ENCODE measurements at regions not wholly inside any gene's neighbourhood (a gene's known extent, or its start where the extent isn't known, plus 50 kb on each side); places are given as distances from the start of the nearest gene placed in this dataset.
"Not testable (repeated sequence)": the region's sequence is repeated elsewhere in the genome, so short reads cannot be mapped to it uniquely, and the experiment has no call there.

DNA sequence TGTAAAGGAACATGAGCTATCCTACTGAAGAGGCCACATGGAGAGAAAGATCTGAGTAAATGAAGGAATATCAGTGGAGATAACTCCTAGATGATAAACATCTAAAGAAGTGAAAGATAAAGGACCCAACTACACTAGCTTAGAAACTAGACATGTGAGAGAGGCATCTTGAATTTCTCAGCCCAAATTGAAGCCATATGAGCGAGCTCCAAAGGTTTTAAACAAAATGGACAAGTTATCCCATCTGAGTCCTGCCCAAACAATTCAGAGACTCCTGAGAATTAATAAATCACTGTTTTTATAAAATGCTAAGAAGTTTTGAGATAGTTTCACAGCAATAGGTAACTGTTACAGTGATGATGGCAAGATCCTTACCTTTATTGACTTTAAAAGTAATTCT lies 438.9 kb downstream of the NAV3 start:
- no peak for DNase-seq (ENCODE audit: low read depth)
- TF ChIP-seq, protein P1, sequence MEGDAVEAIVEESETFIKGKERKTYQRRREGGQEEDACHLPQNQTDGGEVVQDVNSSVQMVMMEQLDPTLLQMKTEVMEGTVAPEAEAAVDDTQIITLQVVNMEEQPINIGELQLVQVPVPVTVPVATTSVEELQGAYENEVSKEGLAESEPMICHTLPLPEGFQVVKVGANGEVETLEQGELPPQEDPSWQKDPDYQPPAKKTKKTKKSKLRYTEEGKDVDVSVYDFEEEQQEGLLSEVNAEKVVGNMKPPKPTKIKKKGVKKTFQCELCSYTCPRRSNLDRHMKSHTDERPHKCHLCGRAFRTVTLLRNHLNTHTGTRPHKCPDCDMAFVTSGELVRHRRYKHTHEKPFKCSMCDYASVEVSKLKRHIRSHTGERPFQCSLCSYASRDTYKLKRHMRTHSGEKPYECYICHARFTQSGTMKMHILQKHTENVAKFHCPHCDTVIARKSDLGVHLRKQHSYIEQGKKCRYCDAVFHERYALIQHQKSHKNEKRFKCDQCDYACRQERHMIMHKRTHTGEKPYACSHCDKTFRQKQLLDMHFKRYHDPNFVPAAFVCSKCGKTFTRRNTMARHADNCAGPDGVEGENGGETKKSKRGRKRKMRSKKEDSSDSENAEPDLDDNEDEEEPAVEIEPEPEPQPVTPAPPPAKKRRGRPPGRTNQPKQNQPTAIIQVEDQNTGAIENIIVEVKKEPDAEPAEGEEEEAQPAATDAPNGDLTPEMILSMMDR (conservative IDR thresholded peaks at IDR 0.05; ENCODE audit: control insufficient read depth, insufficient read depth, low read depth, low read length), result no peak

DNA sequence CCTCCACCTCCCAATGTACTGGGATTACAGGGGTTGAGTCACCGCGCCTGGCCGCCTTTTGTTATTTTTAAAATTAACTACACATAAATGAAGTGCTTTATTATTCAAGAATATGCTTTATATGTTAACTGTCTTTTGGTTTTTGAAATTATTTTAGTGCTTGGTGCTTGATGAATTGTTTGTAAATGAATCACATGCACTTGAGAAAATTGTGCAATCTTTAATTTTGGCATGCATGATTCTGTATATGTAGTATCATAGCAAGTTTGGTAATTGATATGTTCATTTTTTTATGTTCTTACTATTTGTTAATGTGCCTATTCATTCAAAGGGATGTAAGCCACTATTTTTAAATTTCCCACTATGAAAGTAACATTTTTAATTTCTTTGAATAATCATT lies 440.9 kb downstream of the NAV3 start:
- TF ChIP-seq, protein P1 (conservative IDR thresholded peaks at IDR 0.05; ENCODE audit: control insufficient read depth, insufficient read depth, low read depth, low read length), result no peak
- H3K4me3 ChIP-seq (ENCODE audit: control insufficient read depth, low read depth, low read length), result no peak overlapping the region
- DNase-seq (ENCODE audit: low read depth), result peak; percentile 62

More for the DNA sequence above, 438.9 kb downstream of the NAV3 start:
- no peak overlapping the region for H3K4me3 ChIP-seq (ENCODE audit: control insufficient read depth, low read depth, low read length)

DNA sequence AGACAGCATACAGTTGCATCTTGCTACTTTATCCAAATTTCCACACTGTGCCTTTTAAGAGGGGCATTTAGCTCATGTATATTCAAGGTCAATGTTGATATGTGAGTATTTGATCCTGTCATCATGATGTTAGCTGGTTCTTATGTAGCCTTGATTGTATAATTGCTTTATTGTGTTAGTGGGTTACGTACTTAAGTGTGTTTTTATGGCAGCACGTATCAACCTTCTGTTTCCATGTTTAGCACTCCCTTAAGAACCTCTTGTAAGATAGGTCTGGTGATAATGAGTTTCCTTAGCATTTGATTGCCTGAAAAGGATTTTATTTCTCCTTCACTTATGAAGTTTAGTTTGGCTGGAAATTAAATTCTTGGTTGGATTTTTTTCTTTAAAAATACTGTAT lies 445.2 kb downstream of the NAV3 start:
- H3K4me3 ChIP-seq (ENCODE audit: control insufficient read depth, low read depth, low read length), result no peak overlapping the region
- no peak for DNase-seq (ENCODE audit: low read depth)
- TF ChIP-seq, protein P1 (conservative IDR thresholded peaks at IDR 0.05; ENCODE audit: control insufficient read depth, insufficient read depth, low read depth, low read length), result no peak

DNA sequence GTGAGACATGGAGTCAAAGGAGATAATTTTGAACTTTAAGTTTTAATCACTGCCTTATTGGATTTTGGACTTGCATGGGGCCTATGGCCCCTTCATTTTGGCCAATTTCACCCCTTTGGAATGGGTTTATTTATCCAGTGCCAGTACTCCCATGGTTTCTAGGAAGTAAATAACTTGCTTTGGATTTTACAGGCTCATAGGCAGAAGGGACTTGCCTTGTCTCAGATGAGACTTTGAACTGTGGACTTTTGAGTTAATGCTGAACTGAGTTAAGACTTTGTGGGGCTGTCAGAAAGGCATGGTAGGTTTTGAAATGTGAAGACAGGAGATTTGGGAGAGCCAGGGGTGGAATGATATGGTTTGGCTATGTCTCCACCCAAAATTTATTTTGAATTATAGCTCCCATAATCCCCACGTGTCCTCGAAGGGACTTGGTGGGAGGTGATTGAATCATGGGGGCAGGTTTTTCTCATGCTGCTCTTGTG lies 448.1 kb downstream of the NAV3 start:
- no peak for DNase-seq (ENCODE audit: low read depth)

DNA sequence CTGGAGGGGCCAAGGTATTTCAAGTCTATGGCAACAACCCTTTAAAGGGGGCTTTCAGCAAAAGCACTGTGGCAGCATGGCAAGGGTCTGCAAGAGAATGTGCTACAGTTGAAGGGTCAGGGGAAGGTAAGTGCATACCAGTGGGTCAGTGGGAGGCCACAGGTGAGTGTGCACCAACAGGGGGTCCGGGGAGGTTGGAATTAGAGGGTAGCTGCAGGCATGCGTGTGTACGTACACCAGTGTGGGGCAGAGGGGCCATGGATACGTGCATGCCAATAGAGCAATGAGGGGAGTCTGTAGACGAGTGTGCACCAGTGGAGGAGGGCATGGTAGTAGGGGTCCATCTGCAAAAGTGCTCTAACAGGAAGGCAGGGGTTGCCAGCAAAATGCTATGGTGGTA lies 448.9 kb downstream of the NAV3 start:
- no peak overlapping the region for H3K4me3 ChIP-seq (ENCODE audit: control insufficient read depth, low read depth, low read length)
- TF ChIP-seq, protein P1 (conservative IDR thresholded peaks at IDR 0.05; ENCODE audit: control insufficient read depth, insufficient read depth, low read depth, low read length), result no peak
- no peak for DNase-seq (ENCODE audit: low read depth)

More for the DNA sequence above, 448.1 kb downstream of the NAV3 start:
- TF ChIP-seq, protein P1 (conservative IDR thresholded peaks at IDR 0.05; ENCODE audit: control insufficient read depth, insufficient read depth, low read depth, low read length), result no peak
- no peak overlapping the region for H3K4me3 ChIP-seq (ENCODE audit: control insufficient read depth, low read depth, low read length)

DNA sequence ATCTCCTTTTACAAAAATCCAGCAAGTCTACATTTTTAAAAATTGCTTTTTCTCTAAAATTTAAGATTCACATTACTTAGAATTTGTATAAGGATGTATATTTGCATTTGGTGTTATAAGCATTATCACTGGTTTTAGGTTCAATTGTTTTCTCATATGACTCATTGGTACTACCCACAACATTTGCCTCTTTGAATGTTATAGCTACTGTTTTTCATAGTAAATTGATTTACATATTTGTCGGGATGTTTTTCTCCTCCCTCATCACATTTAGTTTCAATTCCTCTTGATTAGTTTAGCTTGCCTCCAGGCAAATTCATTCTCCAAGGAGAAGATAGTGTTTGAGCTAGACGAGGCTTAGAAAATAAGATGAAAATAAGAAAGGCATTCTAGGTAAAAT lies 450.4 kb downstream of the NAV3 start:
- DNase-seq (ENCODE audit: low read depth); H3K4me3 ChIP-seq (ENCODE audit: control insufficient read depth, low read depth, low read length): not testable (repeated sequence)

DNA sequence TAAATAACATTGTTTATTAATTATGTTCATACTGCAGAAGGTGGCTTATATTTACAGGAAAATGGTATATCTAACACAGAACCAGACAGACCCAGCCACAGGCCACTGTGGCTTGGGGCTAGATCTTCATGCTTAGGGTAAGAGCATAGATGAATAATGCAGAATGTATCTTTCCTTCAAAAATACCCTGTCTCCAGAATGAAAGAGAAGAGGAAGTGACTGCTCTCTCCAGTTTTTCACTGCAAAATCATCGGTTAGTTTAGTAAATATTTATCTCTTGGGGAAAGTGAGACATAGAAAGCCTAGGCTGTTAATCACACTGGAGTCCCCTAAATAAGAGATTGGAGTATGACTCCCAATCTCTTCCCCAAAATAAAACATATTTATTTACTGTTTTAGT lies 453.7 kb downstream of the NAV3 start:
- TF ChIP-seq, protein P1 (conservative IDR thresholded peaks at IDR 0.05; ENCODE audit: control insufficient read depth, insufficient read depth, low read depth, low read length), result no peak
- DNase-seq (ENCODE audit: low read depth), result no peak
- no peak overlapping the region for H3K4me3 ChIP-seq (ENCODE audit: control insufficient read depth, low read depth, low read length)
